K562 (cell line): ENCODE measurements at regions not wholly inside any gene's neighbourhood (a gene's known extent, or its start where the extent isn't known, plus 50 kb on each side); places are given as distances from the start of the nearest gene placed in this dataset.

ENCODE experiments used
- ARID3A ChIP-seq: IDR thresholded peaks from 2 replicates; pipeline ENCODE4 v1.6.1; 2012; ENCODE audit warnings: low read depth, low read length, improper control_type of control experiment, borderline replicate concordance
- CUX1 ChIP-seq: fragments of 200-800 bp; sonication (Bioruptor generic); IDR thresholded peaks from 2 replicates; pipeline ENCODE4 v1.6.1; 2016; ENCODE audit warnings: missing genetic modification characterization, missing compliant biosample characterization
- GABPA ChIP-seq: fragments of 200-800 bp; sonication (Bioruptor generic); conservative IDR thresholded peaks from 2 replicates; pipeline ENCODE4 v1.6.1; 2016; ENCODE audit warnings: low read depth, missing genetic modification characterization, missing compliant biosample characterization
- KAT8 ChIP-seq: fragments of 450-650 bp; IDR thresholded peaks from 2 replicates; pipeline ENCODE4 v1.6.1; 2016; ENCODE audit warnings: low read depth, mild to moderate bottlenecking
- MAX ChIP-seq: sonication (generic); formaldehyde crosslinking; IDR thresholded peaks from 2 replicates; pipeline ENCODE4 v1.9.0; 2022; ENCODE audit warnings: mild to moderate bottlenecking, missing genetic modification reagents
- MTA2 ChIP-seq: fragments of 450-650 bp; IDR thresholded peaks from 2 replicates; pipeline ENCODE4 v1.6.1; 2016; ENCODE audit warnings: low read depth
- NCOA1 ChIP-seq: fragments of 450-650 bp; IDR thresholded peaks from 2 replicates; pipeline ENCODE4 v1.6.1; 2016; ENCODE audit warnings: low read depth
- NELFE ChIP-seq: IDR thresholded peaks from 2 replicates; pipeline ENCODE4 v1.6.1; 2011; ENCODE audit warnings: mild to moderate bottlenecking; ENCODE audit not compliant: insufficient read depth, insufficient read length
- NFIC ChIP-seq: fragments of 450-650 bp; IDR thresholded peaks from 2 replicates; pipeline ENCODE4 v1.6.1; 2017; ENCODE audit warnings: mild to moderate bottlenecking, inconsistent platforms
- POLR2G ChIP-seq: fragments of 200-400 bp; formaldehyde crosslinking; IDR thresholded peaks from 2 replicates; pipeline ENCODE4 v1.6.1; 2017; ENCODE audit warnings: low read depth, mild to moderate bottlenecking, antibody characterized with exemption, low read length, moderate library complexity
- RBM39 ChIP-seq: fragments of 200-400 bp; formaldehyde crosslinking; optimal IDR thresholded peaks from 2 replicates; pipeline ENCODE3; 2018; ENCODE audit warnings: low read depth, low read length
- RUNX1 ChIP-seq: sonication (generic); IDR thresholded peaks from 2 replicates; pipeline ENCODE4 v1.6.1; 2016; ENCODE audit warnings: antibody characterized with exemption, low read depth
- SMAD1 ChIP-seq: fragments of 150-350 bp; IDR thresholded peaks from 2 replicates; pipeline ENCODE4 v1.6.1; 2014; ENCODE audit warnings: low read length, low read depth; ENCODE audit not compliant: partially characterized antibody
- USF2 ChIP-seq: sonication (generic); formaldehyde crosslinking; IDR thresholded peaks from 2 replicates; pipeline ENCODE4 v1.5.0; 2020; ENCODE audit warnings: missing genetic modification reagents
- ZBED1 ChIP-seq: IDR thresholded peaks from 2 replicates; pipeline ENCODE4 v1.6.1; 2014
- ZBTB5 ChIP-seq: fragments of 450-650 bp; IDR thresholded peaks from 2 replicates; pipeline ENCODE4 v1.6.1; 2017; ENCODE audit warnings: antibody characterized with exemption
- ZNF586 ChIP-seq: fragments of 450-650 bp; formaldehyde crosslinking; conservative IDR thresholded peaks from 2 replicates; pipeline ENCODE4 v1.4.0; 2020; ENCODE audit warnings: mild to moderate bottlenecking, moderate library complexity
- ZNF778 ChIP-seq: fragments of 450-650 bp; formaldehyde crosslinking; IDR thresholded peaks from 2 replicates; pipeline ENCODE4 v1.4.0; 2020; ENCODE audit warnings: mild to moderate bottlenecking, moderate library complexity
- ZSCAN32 ChIP-seq: fragments of 450-650 bp; formaldehyde crosslinking; IDR thresholded peaks from 2 replicates; pipeline ENCODE4 v1.4.0; 2020; ENCODE audit warnings: mild to moderate bottlenecking, moderate library complexity

GRCh38 chr13:44141725-44142539, 231.7 kb upstream of the SERP2 start (continued):
- TF ChIP-seq USF2 = no peak
- TF ChIP-seq CUX1 = no peak
- no peak for TF ChIP-seq RUNX1
- no peak for TF ChIP-seq KAT8
- TF ChIP-seq ZNF778 (CRISPR knock-in tag) = no peak
- no peak for TF ChIP-seq NCOA1
- TF ChIP-seq ARID3A = no peak
- no peak for TF ChIP-seq NELFE
- no peak for TF ChIP-seq SMAD1
- no peak for TF ChIP-seq ZSCAN32
- no peak for TF ChIP-seq MTA2
- TF ChIP-seq POLR2G = peak; percentile 89
- TF ChIP-seq ZBED1 = no peak
- no peak for TF ChIP-seq MAX (CRISPR knock-in tag)
- no peak for TF ChIP-seq ZBTB5
- TF ChIP-seq ZNF586 (CRISPR knock-in tag) = no peak
- TF ChIP-seq GABPA (tag) = no peak
- no peak for TF ChIP-seq RBM39
- peak; percentile 89 for TF ChIP-seq NFIC
